Coronary artery (tissue), 2 donors: ENCODE measurements at regions not wholly inside any gene's neighbourhood (a gene's known extent, or its start where the extent isn't known, plus 50 kb on each side); places are given as distances from the start of the nearest gene placed in this dataset.

Source experiments
- DNase-seq: peaks from one replicate; pipeline ENCODE4 v3.0.0-alpha.2; 2017; ENCODE audit warnings: low spot score
- H3K27ac ChIP-seq, 2 donors: fragments of 200-600 bp; sonication (generic); one replicate each; pipeline ENCODE4 v1.5.1; 2016 to 2019
- H3K4me3 ChIP-seq: fragments of 200-600 bp; sonication (generic); 2 replicates; pipeline ENCODE4 v1.5.1; 2016; ENCODE audit warnings: mild to moderate bottlenecking, moderate library complexity
- CTCF ChIP-seq: fragments of 200-600 bp; sonication (generic); IDR thresholded peaks from one replicate; pipeline ENCODE4 v1.5.1; 2019; ENCODE audit warnings: antibody characterized with exemption

DNA sequence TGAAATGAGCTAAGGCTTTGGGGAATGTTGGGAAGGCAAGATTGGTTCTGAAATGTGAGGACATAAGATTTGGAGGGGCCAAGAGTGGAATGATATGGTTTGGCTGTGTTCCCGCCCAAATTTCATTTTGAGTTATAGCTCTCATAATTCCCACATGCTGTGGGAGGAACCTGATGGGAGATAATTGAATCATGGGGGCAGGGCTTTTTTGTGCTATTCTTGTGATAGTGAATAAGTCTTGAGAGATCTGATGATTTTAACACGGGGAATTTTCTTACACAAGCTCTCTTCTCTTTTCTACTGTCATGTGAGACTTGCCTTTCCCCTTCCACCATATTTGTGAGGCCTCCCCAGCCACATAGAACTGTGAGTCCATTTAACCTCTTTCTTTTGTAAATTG is 157.6 kb upstream of the C1QTNF7 start:
- TF ChIP-seq CTCF: no peak
- Histone ChIP-seq H3K4me3 (no peak overlapping the region), H3K27ac (no peak overlapping the region)
- DNase-seq: no peak

DNA sequence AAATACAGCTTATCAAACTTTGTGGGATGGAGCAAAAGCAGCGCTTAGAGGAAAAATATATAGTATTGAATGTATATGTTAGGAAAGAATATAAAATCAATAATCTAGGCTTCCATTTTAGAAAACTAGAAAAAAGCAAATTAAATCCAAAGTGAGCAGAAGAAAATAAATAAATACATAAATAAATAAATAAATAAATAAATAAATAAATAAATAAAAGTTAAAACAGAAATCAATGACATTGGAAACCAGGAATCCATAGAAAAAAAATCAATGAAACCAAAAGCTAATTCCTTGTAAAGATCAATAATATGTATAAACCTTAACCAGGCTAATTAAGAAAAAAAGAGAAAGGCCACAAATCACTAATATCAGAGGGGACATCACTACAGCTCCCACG is 141.8 kb upstream of the C1QTNF7 start:
- Histone ChIP-seq H3K27ac (no peak overlapping the region), H3K4me3 (no peak overlapping the region)
- TF ChIP-seq CTCF: no peak
- no peak for DNase-seq

GRCh38 chr4:15291122-15291521 is 136.7 kb upstream of the C1QTNF7 start:
- TF ChIP-seq CTCF: no peak
- DNase-seq: no peak
- H3K4me3 ChIP-seq: no peak overlapping the region
- H3K27ac ChIP-seq: no peak overlapping the region

GRCh38 chr4:15293711-15294110 is 134.1 kb upstream of the C1QTNF7 start:
- Histone ChIP-seq H3K27ac (no peak overlapping the region), H3K4me3 (no peak overlapping the region)
- DNase-seq: no peak
- no peak for TF ChIP-seq CTCF

DNA sequence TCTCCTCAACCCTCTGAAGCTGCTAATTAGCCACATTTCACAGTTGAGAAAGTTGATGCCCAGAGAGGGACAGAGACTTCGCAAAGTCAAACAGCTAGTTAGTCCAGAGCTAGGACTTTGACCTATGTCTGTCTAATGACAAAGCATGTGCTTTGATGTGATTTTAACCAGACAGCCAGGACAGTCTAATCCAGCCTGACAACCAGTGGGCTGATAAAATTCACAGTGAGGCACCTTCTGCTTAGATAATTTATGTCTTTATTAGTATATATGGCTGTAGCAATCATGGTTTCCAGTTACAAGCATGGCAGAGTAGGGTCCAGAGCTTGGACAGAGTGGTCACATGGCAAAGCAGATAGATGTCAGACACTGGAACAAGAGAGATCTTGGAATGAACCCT is 133.6 kb upstream of the C1QTNF7 start:
- Histone ChIP-seq H3K27ac (no peak overlapping the region), H3K4me3 (no peak overlapping the region)
- TF ChIP-seq CTCF: no peak
- DNase-seq: no peak

- H3K4me3 ChIP-seq: no peak overlapping the region
- H3K27ac ChIP-seq: no peak overlapping the region
- no peak for DNase-seq
- TF ChIP-seq CTCF: no peak
Observed at GRCh38 chr4:15294832-15295231, 133.0 kb upstream of the C1QTNF7 start.

DNA sequence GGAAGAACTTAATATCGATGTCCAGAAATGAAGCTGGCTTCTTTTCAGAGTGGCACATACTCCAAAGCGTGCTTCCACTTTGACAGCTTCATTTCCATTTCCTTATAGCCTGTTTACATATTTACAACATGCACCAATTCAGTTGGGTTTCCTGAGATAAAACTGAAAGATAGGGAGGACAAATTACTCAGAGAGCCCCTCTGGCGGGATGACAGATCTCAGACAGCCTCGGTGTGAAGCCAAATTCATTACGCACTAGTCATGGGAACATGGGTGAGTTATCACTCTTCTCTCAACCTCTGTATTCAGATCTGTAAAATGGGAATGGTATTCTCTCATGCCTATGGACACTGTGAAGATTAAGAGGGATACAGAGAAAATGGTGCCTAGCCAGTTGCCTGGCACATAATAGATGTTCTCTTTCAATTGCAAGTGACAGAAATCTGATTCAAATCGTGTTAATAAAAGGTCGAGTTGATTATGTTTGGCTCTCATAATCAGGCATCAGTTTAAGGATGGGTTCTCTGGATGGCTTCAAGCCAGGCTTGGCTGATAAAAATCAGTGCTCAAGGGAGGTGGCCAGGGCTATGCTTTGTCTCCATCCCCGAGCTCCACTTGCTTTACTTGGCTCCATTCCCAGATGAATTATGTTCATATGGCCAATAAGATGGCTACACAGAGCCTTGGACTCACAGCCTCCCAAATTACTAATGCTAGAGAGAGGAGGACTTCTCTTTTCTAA is 132.2 kb upstream of the C1QTNF7 start:
- Histone ChIP-seq H3K27ac (no peak overlapping the region), H3K4me3 (no peak overlapping the region)
- DNase-seq: no peak
- no peak for TF ChIP-seq CTCF
